HG03460 (cell line): ENCODE measurements at regions not wholly inside any gene's neighbourhood (a gene's known extent, or its start where the extent isn't known, plus 50 kb on each side); places are given as distances from the start of the nearest gene placed in this dataset.

Experiments
- ATAC-seq: cut with Tn5 transposase; IDR thresholded peaks from one replicate; pipeline ENCODE4 v1.9.1; 2021; ENCODE audit not compliant: unreplicated experiment

DNA sequence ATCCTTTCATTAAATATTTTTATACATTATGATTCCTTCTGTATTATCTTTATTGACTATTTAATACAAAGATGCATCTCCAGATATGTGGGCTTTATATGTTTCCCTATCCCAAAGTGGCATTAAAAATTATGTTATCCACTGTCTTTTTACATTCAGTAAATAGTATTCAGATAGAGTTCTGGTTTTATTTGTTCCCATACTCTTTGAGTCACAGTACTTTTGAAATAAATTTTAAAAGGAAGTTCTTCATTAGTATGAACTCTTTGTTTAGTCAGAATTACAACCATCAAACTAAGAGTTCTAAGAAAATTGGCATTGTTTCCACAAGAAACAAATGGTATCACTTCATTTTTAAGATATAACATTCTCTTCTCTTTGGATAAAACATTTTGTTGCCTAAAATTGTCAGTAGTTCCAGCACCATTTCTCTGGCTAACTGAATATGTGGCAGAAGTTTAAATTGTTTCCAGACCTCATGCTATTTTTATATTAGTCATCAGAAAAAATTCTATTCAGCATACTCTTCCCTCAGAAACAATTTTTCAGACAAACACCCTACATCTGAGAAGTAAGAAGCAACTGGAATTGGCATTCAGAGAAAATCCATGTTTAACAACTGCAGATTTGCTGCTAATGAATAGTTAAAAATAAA lies 88.5 kb upstream of the COL5A2 start:
- no peak for ATAC-seq

DNA sequence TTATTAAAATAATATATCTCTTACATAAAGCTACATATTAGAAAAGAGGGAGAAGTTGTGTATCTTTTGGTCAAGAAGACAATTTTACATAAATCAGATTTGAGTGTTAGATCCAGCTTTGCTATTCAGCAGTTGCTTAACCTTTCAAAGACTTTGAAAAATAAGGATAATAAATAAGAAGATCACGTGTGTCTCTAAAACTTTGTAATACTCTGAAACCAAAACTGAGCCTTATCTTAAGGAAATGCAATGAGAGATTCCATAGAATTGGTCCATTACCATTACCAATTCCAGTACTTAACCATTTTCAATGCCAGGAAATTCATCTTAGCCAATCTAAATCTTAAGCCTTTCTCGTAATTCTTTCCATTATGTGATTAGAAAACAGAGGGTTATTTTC lies 89.2 kb upstream of the COL5A2 start:
- ATAC-seq: no peak

DNA sequence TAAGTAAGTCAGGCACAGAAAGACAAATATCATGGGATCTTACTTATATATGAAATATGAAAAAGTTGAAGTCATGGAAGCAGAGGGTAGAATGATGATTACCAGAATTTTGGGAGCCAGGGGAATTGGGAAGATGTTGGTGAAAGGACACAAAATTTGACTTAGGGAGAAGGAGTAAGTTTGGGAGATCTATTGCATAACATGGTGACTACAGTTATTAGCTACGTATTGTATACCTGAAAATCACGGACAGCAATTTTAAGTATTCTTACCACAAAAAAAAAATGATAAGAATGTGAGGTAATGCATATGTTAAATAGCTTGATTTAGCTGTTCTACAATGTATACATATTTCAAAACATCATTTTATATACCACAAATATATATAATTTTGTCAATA lies 94.2 kb upstream of the COL5A2 start:
- no peak for ATAC-seq

DNA sequence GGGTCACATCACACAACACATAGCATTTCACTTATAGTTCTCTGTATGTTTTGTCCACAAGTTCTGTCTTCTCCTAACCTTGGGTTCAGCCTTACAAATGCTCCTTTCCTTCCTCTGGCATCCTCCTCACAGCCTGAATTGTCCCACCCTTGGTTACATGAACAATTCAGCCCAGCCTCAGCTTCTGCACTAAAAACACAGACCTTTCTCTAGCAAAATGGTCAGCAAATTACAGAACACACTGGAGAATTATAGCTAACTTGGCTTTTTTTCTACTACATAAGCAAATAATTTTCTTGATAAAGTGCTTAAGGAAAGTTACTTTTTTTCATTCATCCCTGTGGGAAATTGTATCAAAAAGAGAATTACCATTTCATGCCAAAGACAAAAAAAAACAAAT lies 94.8 kb upstream of the COL5A2 start:
- no peak for ATAC-seq

DNA sequence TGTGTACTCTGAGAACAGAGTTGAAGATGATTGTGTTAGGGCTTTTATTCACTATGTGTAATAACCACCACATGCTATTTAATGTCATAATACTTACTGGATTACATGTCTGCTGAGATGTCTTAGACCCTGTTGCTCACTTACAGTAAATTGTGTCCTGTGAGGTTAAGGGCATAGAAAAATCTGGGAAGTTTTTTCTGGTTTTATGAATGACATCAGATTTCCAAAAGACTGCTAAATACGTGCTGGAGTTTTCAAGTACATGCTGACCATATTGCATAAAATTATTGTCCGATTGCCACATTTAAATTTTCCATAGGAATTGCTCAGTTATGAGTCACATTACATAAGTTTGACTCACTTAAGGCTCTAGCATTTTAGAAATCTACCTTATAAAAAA lies 96.7 kb upstream of the COL5A2 start:
- no peak for ATAC-seq

DNA sequence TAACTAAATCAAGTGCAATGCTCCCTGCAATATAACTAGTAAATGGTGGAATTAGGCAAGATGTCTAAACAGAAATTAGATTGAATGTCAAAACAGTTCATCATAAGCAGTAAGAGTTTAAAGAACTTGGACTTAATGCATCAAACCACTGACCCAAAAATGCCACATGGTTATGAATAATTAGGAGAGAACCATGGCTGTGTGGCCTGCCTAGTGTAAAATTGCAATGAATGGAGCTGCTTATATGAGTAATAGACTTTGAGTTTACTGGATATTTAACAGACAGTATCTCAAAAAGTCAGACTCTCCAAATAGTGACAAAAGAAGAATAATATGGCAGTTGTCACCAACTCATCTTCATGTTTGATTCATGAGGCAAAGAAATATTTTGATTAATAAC lies 101.6 kb upstream of the COL5A2 start:
- no peak for ATAC-seq

DNA sequence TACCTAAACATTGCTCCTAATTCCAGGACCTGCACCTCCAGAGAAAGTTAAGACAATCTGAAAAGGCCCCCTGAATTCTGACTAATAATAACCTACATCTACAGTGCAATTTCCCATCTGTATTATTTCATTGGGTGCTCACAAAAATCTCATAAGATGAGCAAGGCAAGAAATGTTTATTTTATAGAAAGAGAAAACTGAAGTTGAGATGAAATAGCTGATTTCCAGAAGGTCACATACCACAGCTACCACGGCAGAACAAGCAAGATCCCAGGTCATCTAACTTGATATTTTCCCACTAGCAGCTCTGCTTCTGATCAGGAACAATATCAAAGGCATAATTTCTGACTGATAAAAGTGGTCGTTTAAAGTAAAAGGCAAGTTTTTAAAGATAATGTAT lies 105.8 kb upstream of the COL5A2 start:
- no peak for ATAC-seq

DNA sequence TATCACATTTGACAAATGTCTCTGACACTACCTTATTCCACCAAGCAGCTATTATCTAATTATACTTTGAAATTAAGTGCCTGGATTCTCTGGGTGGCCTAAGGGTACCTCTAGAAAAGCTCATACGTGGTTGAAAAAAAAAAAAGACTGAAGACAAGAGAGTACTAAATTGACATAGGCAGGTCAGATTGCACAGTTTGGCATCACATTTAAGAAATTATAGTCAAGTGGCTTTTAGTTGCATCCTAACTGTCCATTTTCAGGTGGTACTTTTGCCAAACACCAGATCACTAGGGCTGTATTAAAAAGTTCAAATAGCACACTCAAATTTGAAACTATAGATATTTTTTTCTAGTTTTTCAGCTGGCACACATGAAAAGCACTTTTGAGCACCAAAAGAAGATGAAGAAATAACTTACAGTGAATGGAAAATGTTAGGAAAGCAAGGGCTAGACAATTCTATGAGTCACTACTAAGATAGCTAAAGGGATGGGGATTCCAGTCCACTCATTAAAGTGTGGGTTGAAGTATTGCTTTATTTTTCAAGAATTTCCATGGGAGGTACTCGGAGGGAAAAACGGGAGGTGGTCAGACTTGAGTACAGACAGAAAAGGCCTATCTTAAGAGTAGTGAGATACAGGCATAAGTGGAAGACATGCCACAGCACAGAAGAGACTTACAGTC lies 106.5 kb upstream of the COL5A2 start:
- ATAC-seq: no peak

DNA sequence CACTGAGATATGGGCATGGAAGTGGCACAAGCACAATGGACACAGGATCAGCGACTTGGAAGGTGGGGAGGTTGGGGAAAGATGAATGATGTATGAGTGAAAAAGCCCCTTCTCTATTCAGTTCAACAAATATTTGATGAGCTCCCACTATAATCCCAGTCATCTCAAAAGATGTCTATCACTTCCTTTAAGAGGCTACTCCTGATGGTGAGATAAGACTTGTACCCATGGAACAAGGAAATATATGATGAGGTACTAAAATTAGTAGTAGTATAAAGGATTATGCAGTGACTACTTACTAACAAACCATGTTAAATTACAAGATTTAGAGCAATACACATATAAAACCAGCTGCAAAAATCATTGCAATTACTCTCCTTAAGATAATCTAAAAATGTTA lies 107.8 kb upstream of the COL5A2 start:
- no peak for ATAC-seq

DNA sequence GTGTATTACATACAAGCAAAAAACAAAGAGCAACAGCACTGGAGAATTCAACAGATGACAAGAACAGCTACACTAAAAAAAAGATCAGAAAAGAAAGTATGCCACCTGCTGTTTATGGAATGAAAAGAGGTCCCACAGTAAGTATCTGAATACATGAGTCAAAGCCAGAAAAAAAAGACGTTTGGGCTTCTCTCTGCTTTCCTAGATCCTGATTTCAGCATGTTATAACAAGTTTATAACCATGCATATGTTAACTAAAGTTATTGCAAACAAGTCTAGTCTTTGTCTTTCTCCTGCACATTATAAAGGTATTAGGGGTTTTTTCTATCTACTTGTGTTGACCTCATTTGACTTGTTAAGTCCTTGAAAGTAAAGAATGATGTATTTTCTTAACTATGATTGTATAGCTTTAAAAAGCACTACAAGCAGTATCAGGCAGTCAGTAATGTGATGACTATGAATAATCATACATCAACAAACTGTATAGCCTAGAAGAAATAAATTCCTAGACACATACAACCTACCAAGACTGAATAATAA lies 108.5 kb upstream of the COL5A2 start:
- peak; percentile 76 for ATAC-seq

DNA sequence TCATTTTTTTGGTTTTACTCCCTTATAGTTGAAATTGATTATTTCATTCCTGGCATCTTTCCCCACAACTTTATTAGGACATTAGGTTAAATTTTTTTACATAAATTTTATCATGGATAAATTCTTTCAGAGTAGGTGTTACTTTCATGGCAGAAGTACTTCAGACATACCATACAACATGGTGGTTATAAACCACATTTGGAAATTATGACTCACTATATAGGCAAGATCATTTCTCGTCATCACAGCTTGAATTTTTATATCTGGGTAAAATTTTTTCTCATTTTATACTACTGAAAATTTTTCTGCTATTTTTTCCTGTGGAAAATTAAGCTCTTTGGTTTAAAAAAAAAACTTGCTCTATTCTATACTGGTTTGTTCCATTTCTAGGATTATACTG lies 111.9 kb upstream of the COL5A2 start:
- ATAC-seq: no peak

DNA sequence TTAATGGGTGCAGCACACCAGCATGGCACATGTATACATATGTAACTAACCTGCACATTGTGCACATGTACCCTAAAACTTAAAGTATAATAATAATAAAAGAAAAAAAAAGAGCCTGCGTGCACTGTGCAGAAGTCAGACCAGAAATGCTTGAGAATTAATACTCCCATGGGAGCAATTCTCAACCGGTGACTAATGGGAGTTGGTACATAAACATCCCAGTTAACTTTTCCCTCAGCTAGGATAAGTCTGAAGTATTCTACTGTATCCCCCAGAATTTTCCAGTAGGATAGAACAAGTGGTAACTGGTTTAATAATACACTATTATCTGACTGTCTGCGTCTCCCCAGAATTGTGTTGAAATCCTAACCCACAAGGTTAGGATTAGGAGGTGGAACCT lies 113.6 kb upstream of the COL5A2 start:
- no peak for ATAC-seq

DNA sequence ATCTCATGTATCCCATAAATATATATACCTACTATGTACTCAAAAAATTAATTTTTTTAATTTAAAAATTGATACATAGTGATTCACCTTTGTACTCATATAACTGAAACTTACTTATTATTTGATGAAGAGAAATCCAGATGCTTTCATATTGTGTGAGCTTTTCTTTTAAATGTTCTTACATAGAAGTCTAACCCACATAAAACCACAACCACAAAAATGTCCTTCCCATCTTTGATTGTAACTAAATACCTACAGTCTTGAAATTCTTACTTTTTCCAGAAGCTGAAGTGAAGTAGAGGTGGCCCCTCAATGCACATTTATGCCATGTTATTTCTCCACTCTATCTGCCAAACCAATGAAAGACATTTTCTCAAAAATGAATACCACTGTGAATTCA lies 117.9 kb upstream of the COL5A2 start:
- ATAC-seq: no peak

DNA sequence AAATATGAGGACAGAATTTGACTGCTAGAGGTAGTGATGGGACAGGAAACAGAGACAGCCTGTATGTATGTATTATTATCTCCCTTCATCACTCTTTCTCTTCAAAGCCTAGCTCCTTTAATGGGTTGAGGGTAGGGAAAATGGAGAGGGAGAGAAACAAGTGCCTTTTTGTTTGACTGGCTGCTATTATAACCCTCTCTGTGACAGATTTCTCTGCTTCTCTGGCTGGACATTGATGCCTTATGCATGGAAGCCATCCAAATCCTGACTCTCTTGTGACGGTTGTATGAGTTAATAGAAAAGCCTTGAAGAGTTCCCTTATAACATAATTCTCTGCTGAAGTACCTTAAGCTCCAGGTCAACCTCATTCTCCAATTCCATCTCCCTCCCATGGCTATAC lies 118.5 kb upstream of the COL5A2 start:
- ATAC-seq: no peak

DNA sequence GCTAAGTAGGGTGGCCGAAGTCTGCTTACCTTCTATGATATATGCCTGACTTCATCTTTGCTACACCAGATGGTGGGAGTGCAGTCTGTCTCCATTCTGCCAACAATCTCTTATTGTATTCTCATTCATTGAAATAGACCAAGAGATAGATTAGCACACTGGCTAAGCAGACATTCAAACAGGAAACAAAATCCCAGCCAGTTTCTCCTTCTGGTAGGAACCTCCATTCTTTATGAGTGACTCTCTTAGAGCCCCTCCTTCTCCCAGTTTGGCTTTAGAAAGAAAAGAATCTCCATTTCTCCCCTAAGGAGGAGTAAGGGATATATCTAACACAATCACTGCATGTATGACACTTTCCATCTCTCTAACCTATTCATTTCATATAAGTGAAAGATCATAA lies 118.9 kb upstream of the COL5A2 start:
- ATAC-seq: no peak

DNA sequence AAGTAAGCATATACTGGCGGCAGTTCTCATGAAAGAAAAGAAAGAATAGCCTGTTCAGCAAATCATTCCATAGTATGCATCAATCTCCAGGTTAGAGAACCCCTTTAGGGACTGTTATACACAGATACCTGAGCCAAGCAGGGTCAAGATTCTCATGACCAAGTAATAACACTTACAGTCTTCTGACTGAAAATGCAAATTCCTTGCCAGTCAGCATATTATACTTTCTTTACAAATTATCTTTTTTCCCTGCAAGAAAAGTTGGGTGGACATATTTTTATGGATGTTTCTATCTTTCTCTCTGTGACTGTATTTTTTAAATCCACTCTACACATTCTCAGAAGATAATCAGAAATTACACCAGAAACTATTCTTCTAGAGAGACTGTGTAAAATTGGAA lies 120.4 kb upstream of the COL5A2 start:
- no peak for ATAC-seq

DNA sequence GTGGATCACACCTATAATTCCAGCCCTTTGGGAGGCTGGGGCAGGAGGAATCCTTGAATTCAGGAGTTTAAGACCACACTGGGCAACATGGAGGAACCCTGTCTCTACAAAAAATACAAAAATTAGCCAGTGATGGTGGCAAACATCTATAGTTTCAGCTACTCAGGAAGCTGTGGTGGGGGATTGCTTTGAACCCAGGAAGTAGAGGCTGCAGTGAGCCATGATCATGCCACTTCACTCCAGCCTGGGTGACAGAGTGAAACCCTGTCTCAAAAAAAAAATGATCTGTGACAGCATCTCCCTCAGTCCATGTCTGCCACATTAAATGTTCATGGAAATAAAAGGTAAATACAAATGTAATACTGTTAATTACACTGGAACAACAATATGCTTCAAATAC lies 121.4 kb upstream of the COL5A2 start:
- no peak for ATAC-seq

DNA sequence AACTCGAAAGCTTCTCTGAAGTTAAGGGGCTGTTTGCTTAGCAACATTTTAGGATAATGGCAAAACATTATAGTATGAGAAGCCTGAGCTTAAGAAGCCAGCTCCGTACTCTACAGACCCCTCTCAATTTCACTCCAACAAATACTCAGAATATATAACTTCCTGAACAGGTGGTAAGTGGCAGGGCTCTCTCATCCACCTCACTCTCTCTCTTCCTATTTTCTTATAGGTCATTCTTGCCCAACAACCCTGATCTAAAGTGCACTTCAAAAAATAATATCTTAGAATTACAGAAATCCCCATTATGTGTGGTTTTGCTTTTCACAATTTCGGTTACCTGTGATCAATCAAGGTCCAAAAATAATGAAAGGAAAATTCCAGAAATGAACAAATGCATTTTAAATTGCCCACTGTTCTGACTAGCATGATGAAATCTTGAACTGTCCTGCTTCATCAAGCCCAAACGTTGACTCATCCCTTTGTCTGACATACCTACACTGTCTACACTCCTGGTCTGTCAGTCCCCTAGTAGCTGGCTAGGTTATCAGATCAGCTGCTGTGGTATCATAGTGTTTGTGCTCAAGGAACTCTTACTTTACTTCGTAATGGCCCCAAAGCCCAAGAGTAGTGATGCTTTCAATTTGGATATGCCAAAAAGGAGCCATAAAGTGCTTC lies 122.8 kb upstream of the COL5A2 start:
- no peak for ATAC-seq

DNA sequence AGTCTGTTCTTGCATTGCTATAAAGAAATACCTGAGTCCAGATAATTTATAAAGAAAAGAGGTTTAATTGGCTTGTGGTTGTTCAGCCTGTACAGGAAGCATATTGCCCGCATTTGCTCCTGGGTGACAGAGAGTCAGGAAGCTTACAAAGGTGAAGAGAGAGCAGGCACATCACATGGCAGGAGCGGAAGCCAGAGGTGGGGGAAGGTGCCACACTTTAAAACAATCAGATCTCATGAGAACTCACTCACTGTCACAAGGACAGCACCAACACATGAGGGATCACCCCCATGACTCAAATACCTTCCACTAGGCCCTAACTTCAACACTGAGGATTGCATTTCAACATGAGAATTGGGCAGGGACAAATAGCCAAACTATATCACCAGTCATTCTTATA lies 124.8 kb upstream of the COL5A2 start:
- no peak for ATAC-seq

DNA sequence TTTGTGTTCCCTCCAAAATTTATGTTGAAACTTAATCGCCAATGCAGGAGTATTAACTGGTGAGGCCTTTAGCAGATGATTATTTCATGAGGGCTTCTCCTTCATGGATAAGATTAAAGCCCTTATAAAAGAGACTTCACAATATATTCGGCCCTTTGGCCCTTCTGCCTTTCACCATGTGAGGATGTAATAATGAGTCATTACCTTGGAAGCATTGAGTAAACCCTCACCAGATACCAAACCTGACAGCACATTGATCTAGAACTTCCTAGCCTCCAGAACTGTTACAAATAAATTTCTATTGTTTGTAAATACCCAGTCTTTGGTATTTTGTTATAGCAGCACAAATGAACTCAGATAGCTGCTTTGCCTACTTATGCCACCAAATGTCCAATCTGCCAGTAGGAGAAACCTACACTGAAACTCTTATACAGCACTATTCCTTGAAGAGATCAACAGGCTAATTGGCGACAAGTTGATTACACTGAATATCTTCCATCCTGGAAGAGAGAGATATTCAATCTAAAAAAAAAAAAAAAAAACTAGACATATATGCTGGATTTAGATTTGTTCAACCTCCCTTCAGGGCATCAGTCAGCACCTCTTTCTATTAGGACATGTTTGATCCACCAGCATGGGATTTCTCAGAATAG lies 125.9 kb upstream of the COL5A2 start:
- no peak for ATAC-seq

DNA sequence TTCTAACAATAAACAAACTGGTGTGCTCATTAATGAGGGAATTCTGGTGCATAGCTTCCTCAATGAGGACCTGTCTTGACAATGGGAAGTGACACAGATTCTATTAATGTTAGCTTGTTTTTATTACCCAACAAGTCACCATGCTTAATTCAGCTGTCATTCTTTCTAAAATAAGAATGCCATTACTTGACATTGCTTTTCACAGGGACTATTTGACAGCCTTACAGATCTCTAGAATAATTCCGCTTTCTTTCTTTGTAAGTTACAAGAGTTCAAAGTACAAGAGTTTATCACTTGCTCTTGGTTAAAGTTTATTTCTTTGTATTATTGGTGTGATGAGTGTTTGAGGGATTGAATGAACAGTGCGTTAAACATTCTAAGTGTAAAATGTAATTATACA lies 127.0 kb upstream of the COL5A2 start:
- ATAC-seq: no peak
